ENCODE measurements at regions not wholly inside any gene's neighbourhood (a gene's known extent, or its start where the extent isn't known, plus 50 kb on each side); places are given as distances from the start of the nearest gene placed in this dataset.
"Not testable (repeated sequence)": the region's sequence is repeated elsewhere in the genome, so short reads cannot be mapped to it uniquely, and the experiment has no call there.

DNA sequence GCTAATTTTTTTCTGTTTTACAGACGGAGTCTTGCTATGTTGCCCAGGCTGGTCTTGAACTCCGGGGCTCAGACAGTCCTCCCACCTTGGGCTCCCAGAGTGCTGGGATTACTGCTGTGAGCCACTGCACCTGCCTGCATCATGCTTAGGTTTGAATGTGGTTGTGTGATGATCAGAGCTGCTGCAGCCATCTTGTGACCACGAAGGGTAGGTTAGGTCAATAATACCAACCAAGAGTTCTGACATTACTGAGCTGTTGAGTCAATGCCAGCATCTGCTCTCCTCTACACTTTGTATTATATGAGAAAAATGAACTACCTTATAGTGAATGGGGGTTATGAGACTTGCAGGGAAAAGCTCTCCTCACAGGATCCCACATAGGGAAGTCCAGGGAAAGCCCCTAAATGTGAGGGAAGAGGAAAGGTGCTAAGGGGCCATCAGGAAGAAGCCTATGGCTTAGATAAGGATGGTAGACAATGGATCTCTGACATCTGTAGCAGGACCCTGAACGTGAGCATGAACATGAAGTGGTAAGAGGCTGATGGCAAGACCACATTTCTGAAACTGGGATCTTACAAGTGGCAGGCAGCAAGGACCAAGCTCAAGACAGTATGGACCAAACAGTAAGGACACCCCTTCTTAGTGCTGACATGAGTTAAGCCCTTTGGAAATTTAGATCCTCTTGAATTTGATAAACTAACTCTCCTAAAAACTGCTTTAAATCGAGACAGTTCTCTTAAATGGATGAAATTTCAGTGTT, 75.7 kb upstream of the ZNF169 start:
- DNase-seq (ENCODE audit: low read depth, low spot score): no peak
- H3K4me3 ChIP-seq (ENCODE audit: low read depth, low read length): no peak overlapping the region
- in situ Hi-C loops (cut with HindIII; ENCODE audit: low sequenced_read_pairs): no loop called here
- TF ChIP-seq, protein P1, sequence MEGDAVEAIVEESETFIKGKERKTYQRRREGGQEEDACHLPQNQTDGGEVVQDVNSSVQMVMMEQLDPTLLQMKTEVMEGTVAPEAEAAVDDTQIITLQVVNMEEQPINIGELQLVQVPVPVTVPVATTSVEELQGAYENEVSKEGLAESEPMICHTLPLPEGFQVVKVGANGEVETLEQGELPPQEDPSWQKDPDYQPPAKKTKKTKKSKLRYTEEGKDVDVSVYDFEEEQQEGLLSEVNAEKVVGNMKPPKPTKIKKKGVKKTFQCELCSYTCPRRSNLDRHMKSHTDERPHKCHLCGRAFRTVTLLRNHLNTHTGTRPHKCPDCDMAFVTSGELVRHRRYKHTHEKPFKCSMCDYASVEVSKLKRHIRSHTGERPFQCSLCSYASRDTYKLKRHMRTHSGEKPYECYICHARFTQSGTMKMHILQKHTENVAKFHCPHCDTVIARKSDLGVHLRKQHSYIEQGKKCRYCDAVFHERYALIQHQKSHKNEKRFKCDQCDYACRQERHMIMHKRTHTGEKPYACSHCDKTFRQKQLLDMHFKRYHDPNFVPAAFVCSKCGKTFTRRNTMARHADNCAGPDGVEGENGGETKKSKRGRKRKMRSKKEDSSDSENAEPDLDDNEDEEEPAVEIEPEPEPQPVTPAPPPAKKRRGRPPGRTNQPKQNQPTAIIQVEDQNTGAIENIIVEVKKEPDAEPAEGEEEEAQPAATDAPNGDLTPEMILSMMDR (IDR thresholded peaks at IDR 0.05; ENCODE audit: low read depth, low read length): no peak

DNA sequence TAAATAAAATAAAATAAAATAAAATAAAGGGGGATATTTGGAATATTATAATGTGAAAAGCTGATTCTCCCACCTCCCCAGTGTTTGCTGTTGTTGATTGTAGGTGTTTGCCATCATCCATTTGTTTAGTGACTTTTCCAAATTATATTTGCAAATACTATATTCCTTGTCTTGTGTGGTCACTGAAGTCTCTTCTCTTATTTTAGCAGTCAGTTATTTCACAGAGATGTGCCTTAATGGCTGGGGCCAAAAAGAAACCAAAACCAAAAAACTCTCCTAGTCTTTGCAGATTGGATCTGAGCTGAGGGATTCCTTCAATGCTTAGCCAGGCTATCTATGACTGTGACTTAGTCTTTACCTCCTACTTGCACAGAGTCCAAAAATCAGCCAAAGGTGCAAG, 70.9 kb upstream of the ZNF169 start:
- H3K4me3 ChIP-seq (ENCODE audit: low read depth, low read length): no peak overlapping the region
- TF ChIP-seq, protein P1 (IDR thresholded peaks at IDR 0.05; ENCODE audit: low read depth, low read length): no peak
- in situ Hi-C loops (cut with HindIII; ENCODE audit: low sequenced_read_pairs): no loop called here
- DNase-seq (ENCODE audit: low read depth, low spot score): no peak

DNA sequence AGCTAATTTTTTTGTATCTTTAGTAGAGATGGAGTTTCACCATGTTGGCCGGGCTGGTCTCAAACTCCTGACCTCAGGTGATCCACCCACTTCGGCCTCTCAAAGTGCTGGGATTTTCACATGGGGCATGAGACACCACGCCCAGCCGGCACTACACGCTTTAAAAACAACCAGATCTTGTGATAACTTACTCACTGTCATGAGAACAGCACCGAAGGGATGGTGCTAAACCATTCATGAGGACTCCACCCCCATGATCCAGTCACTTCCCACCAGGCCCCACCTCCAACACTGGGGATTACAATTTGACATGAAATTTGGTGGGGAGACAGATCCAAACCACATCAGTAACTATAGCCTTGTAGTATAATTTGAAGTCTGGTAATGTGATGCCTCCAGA, 67.4 kb upstream of the ZNF169 start:
- DNase-seq (ENCODE audit: low read depth, low spot score); H3K4me3 ChIP-seq (ENCODE audit: low read depth, low read length); in situ Hi-C loops (cut with HindIII; ENCODE audit: low sequenced_read_pairs): not testable (repeated sequence)

DNA sequence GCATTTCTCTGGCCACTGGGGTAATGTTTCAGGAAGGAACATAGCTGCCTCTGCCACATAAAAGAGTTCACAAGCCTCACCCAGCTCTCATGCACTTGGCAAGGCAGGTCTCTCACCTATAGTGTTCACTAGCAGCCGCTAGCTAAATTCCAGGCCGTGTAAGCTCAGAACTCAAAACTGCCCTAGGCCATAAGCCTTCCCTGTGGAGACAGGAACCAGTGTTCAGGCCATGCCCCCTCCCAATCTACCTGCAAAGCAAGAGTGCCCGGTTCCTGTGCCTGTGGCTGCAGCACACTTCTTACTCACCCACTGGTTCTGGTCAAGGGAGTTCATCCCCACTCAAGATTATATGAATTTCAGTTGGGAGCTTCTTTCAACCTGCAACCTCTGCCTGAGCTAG, 60.7 kb upstream of the ZNF169 start:
- in situ Hi-C loops (cut with HindIII; ENCODE audit: low sequenced_read_pairs): no loop called here
- TF ChIP-seq, protein P1 (IDR thresholded peaks at IDR 0.05; ENCODE audit: low read depth, low read length): no peak
- DNase-seq (ENCODE audit: low read depth, low spot score): no peak
- H3K4me3 ChIP-seq (ENCODE audit: low read depth, low read length): no peak overlapping the region

DNA sequence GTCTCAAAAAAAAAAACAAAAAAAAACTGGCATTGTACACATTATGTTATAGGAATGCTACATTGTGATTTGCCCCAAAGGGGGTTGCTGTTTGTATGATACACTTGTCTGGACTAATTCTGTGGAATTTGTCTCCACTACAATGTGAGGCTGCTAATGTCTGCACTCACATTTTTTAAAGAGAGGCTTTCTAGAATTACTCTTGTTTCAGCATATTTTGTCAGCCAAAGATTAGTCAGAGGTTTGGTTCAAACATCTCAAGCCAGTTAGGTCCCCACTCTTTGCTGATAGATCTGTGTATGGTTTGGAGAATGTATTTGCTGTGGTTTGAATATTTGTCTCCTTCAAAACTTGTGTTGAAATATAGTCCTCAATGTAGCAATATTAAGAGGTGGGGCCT, 59.3 kb upstream of the ZNF169 start:
- no peak overlapping the region for H3K4me3 ChIP-seq (ENCODE audit: low read depth, low read length)
- in situ Hi-C loops (cut with HindIII; ENCODE audit: low sequenced_read_pairs): no loop called here
- TF ChIP-seq, protein P1 (IDR thresholded peaks at IDR 0.05; ENCODE audit: low read depth, low read length): no peak
- no peak for DNase-seq (ENCODE audit: low read depth, low spot score)

DNA sequence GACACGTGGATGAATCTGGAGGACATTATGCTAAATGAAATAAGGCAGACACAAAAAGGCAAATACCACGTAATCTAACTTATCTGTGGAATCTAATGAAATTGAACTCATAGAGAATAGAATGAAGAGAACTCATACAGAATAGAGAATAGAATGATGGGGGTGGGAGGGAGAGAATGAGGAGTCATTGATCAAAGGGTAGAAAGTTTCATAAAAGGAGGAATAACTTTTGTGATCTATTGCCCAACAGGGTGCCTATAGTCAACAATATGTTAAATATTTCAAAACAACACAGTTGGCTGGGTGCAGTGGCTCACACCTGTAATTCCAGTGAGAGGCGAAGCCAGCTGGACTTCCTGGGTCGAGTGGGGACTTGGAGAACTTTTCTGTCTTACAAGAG, 54.9 kb upstream of the ZNF169 start:
- TF ChIP-seq, protein P1 (IDR thresholded peaks at IDR 0.05; ENCODE audit: low read depth, low read length): no peak
- no peak for DNase-seq (ENCODE audit: low read depth, low spot score)
- in situ Hi-C loops (cut with HindIII; ENCODE audit: low sequenced_read_pairs): no loop called here
- H3K4me3 ChIP-seq (ENCODE audit: low read depth, low read length): no peak overlapping the region

DNA sequence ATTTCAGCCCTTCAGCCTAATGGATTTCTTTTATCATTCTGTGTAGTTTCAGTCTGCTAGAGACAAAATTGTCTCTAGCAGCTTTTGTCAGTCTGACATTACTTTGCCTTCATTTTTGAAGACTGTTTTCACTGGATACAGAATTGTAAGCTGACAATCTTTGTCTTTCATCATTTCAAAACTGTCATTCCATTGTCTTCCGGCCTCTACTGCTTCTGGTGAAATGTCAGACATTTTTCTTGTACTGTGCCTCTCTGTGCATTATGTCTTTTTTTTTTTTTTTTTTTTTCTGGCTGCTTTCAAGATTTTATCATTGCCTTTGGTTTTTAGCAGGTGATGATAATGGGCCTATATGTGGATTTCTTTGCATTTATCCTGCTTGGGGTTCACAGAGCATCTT, 51.3 kb upstream of the ZNF169 start:
- TF ChIP-seq, protein P1 (IDR thresholded peaks at IDR 0.05; ENCODE audit: low read depth, low read length): no peak
- no peak for DNase-seq (ENCODE audit: low read depth, low spot score)
- H3K4me3 ChIP-seq (ENCODE audit: low read depth, low read length): no peak overlapping the region
- in situ Hi-C loops (cut with HindIII; ENCODE audit: low sequenced_read_pairs): no loop called here

Data from astrocyte of the spinal cord (primary cell).